Fibroblast of villous mesenchyme (primary cell): ENCODE measurements at regions not wholly inside any gene's neighbourhood (a gene's known extent, or its start where the extent isn't known, plus 50 kb on each side); places are given as distances from the start of the nearest gene placed in this dataset.

Source experiments
- DNase-seq: peaks from one replicate; pipeline ENCODE4 v3.0.0-alpha.2; 2010; ENCODE audit warnings: low read depth
- H3K4me3 ChIP-seq: 2 replicates; pipeline ENCODE4 v1.5.1; 2011; ENCODE audit warnings: low read depth, mild to moderate bottlenecking, low read length
- CTCF ChIP-seq: IDR thresholded peaks from 2 replicates; pipeline ENCODE4 v1.5.1; 2012; ENCODE audit warnings: low read depth, mild to moderate bottlenecking, low read length; ENCODE audit not compliant: insufficient read depth

- no peak for DNase-seq
- H3K4me3 ChIP-seq = no peak overlapping the region
- TF ChIP-seq CTCF = no peak
These were observed 407.2 kb upstream of the SGCD start for GRCh38 chr5:155919725-155920124.

GRCh38 chr5:155921621-155922020 is 405.3 kb upstream of the SGCD start:
- no peak for DNase-seq

GRCh38 chr5:155923784-155924183 is 403.2 kb upstream of the SGCD start:
- DNase-seq = no peak
- no peak for TF ChIP-seq CTCF
- H3K4me3 ChIP-seq = no peak overlapping the region

More at GRCh38 chr5:155921621-155922020, 405.3 kb upstream of the SGCD start:
- H3K4me3 ChIP-seq = no peak overlapping the region
- TF ChIP-seq CTCF = no peak

GRCh38 chr5:155926031-155926430 is 400.9 kb upstream of the SGCD start:
- H3K4me3 ChIP-seq = no peak overlapping the region
- TF ChIP-seq CTCF = no peak
- no peak for DNase-seq

GRCh38 chr5:155926766-155927165 is 400.2 kb upstream of the SGCD start:
- H3K4me3 ChIP-seq = no peak overlapping the region
- TF ChIP-seq CTCF = no peak
- DNase-seq = no peak

- DNase-seq = no peak
- no peak for TF ChIP-seq CTCF
- no peak overlapping the region for H3K4me3 ChIP-seq
These were observed 397.9 kb upstream of the SGCD start for GRCh38 chr5:155929112-155929511.

GRCh38 chr5:155934964-155935363 is 392.0 kb upstream of the SGCD start:
- DNase-seq = no peak
- TF ChIP-seq CTCF = no peak
- no peak overlapping the region for H3K4me3 ChIP-seq
